Tibial artery (tissue), 4 donors: ENCODE measurements at regions not wholly inside any gene's neighbourhood (a gene's known extent, or its start where the extent isn't known, plus 50 kb on each side); places are given as distances from the start of the nearest gene placed in this dataset.

Experiments used
- DNase-seq, 2 donors: peaks; one replicate each; pipeline ENCODE4 v3.0.0-alpha.2; 2019
- H3K27ac ChIP-seq, 2 donors: fragments of 200-600 bp; sonication (generic) in 1 of 2; 1 replicate in 1 of 2; 2 replicates in 1 of 2; pipeline ENCODE4 v1.5.1; 2018 to 2019; ENCODE audit warnings: mild to moderate bottlenecking in 1 of 2
- H3K27me3 ChIP-seq, 2 donors: fragments of 200-600 bp; sonication (generic) in 1 of 2; one replicate each; pipeline versions ENCODE4 v1.5.1 to v1.6.0; 2016 to 2019
- H3K36me3 ChIP-seq, 3 donors: fragments of 200-600 bp; sonication (generic) in 2 of 3; one replicate each; pipeline ENCODE4 v1.5.1; 2016 to 2019; ENCODE audit warnings: mild to moderate bottlenecking in 2 of 3
- H3K4me1 ChIP-seq, 4 donors: fragments of 200-600 bp; sonication (generic) in 2 of 4; 1 replicate in 3 of 4; 2 replicates in 1 of 4; pipeline ENCODE4 v1.5.1; 2016 to 2019
- H3K4me3 ChIP-seq, 2 donors: fragments of 200-600 bp; sonication (generic) in 1 of 2; 1 replicate in 1 of 2; 2 replicates in 1 of 2; pipeline ENCODE4 v1.5.1; 2018 to 2019; ENCODE audit warnings: mild to moderate bottlenecking in 2 of 2
- H3K9me3 ChIP-seq, 3 donors: fragments of 200-600 bp; sonication (generic) in 1 of 3; one replicate each; pipeline ENCODE4 v1.5.1; 2016 to 2019
- intact Hi-C: fragments of 100-400 bp; cut with DNase I; formaldehyde crosslinking; loops from one replicate; pipeline ENCODE4 v1.15.0; 2023; ENCODE audit warnings: low total_unique reads
- TF ChIP-seq, protein P1 (sequence below), 2 experiments: fragments of 200-600 bp in 1 of 2; fragments of 450-650 bp in 1 of 2; IDR thresholded peaks; one replicate each; pipeline ENCODE4 v1.5.1; 2017 to 2019; ENCODE audit warnings: antibody characterized with exemption in 2 of 2, mild to moderate bottlenecking in 1 of 2, moderate library complexity in 1 of 2

GRCh38 chr20:12355185-12355584, 437.5 kb downstream of the BTBD3 start:
- Histone ChIP-seq H3K27me3 (no peaks in the 10 kb centered on the region), H3K4me3 (no peak overlapping the region), H3K36me3 (no peaks in the 10 kb centered on the region), H3K27ac (no peak overlapping the region), H3K9me3 (peaks cover 0 to 7% (median 0%) of the 10 kb centered on the region in 3 donors), H3K4me1 (no peaks in the 10 kb centered on the region)
- intact Hi-C loops = no loop called here
- no peak for DNase-seq
- TF ChIP-seq, protein P1, sequence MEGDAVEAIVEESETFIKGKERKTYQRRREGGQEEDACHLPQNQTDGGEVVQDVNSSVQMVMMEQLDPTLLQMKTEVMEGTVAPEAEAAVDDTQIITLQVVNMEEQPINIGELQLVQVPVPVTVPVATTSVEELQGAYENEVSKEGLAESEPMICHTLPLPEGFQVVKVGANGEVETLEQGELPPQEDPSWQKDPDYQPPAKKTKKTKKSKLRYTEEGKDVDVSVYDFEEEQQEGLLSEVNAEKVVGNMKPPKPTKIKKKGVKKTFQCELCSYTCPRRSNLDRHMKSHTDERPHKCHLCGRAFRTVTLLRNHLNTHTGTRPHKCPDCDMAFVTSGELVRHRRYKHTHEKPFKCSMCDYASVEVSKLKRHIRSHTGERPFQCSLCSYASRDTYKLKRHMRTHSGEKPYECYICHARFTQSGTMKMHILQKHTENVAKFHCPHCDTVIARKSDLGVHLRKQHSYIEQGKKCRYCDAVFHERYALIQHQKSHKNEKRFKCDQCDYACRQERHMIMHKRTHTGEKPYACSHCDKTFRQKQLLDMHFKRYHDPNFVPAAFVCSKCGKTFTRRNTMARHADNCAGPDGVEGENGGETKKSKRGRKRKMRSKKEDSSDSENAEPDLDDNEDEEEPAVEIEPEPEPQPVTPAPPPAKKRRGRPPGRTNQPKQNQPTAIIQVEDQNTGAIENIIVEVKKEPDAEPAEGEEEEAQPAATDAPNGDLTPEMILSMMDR (IDR thresholded peaks at IDR 0.05) = no peak

GRCh38 chr20:12358006-12358654, 440.4 kb downstream of the BTBD3 start:
- H3K36me3 ChIP-seq = no peaks in the 10 kb centered on the region
- no peaks in the 10 kb centered on the region for H3K4me1 ChIP-seq
- intact Hi-C loops = no loop called here
- H3K9me3 ChIP-seq = peaks cover 0 to 7% (median 0%) of the 10 kb centered on the region in 3 donors
- TF ChIP-seq, protein P1 (IDR thresholded peaks at IDR 0.05) = no peak
- H3K4me3 ChIP-seq = no peak overlapping the region
- no peaks in the 10 kb centered on the region for H3K27me3 ChIP-seq
- no peak overlapping the region for H3K27ac ChIP-seq
- no peak for DNase-seq

GRCh38 chr20:12358655-12359009, 440.9 kb downstream of the BTBD3 start:
- H3K9me3 ChIP-seq = peaks cover 0 to 7% (median 0%) of the 10 kb centered on the region in 3 donors
- no peak for DNase-seq
- no peak overlapping the region for H3K4me3 ChIP-seq
- no peaks in the 10 kb centered on the region for H3K36me3 ChIP-seq
- no peak overlapping the region for H3K27ac ChIP-seq
- H3K4me1 ChIP-seq = no peaks in the 10 kb centered on the region
- intact Hi-C loops = no loop called here
- TF ChIP-seq, protein P1 (IDR thresholded peaks at IDR 0.05) = no peak
- H3K27me3 ChIP-seq = no peaks in the 10 kb centered on the region

DNA sequence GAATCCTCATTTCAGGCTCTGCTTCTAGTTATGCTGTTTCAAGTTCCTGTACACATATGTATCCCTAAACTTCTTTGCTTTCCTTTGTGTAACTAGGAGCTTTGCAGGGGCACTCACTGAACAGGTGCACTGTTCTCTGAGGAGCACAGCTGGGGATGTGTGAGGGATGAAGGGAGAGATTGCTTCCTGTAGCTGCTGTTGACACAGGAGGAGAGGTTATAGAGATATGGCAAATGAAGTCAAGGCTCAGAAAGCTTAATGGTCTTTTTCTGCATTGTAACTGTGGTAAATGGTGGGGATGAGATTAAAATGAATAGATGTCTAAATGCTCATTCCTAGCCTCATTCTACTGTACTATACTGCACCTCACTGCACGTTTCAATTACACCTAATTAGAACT, 454.3 kb downstream of the BTBD3 start:
- intact Hi-C loops = no loop called here
- TF ChIP-seq, protein P1 (IDR thresholded peaks at IDR 0.05) = no peak
- Histone ChIP-seq H3K36me3 (no peaks in the 10 kb centered on the region), H3K9me3 (no peaks in the 10 kb centered on the region), H3K4me3 (no peak overlapping the region), H3K4me1 (no peaks in the 10 kb centered on the region), H3K27ac (no peak overlapping the region), H3K27me3 (no peaks in the 10 kb centered on the region)
- DNase-seq = no peak

GRCh38 chr20:12372557-12372956, 454.9 kb downstream of the BTBD3 start:
- intact Hi-C loops = no loop called here
- H3K4me3 ChIP-seq = no peak overlapping the region
- H3K36me3 ChIP-seq = no peaks in the 10 kb centered on the region
- no peaks in the 10 kb centered on the region for H3K9me3 ChIP-seq
- no peaks in the 10 kb centered on the region for H3K4me1 ChIP-seq
- no peaks in the 10 kb centered on the region for H3K27me3 ChIP-seq
- TF ChIP-seq, protein P1 (IDR thresholded peaks at IDR 0.05) = no peak
- H3K27ac ChIP-seq = no peak overlapping the region
- DNase-seq = no peak

GRCh38 chr20:12375967-12376366, 458.3 kb downstream of the BTBD3 start:
- TF ChIP-seq, protein P1 (IDR thresholded peaks at IDR 0.05) = no peak
- H3K9me3 ChIP-seq = no peaks in the 10 kb centered on the region
- H3K27ac ChIP-seq = no peak overlapping the region
- intact Hi-C loops = no loop called here
- H3K4me1 ChIP-seq = no peaks in the 10 kb centered on the region
- no peak overlapping the region for H3K4me3 ChIP-seq
- no peaks in the 10 kb centered on the region for H3K36me3 ChIP-seq
- no peak for DNase-seq
- H3K27me3 ChIP-seq = no peaks in the 10 kb centered on the region
